ENCODE measurements at regions not wholly inside any gene's neighbourhood (a gene's known extent, or its start where the extent isn't known, plus 50 kb on each side); places are given as distances from the start of the nearest gene placed in this dataset.

DNA sequence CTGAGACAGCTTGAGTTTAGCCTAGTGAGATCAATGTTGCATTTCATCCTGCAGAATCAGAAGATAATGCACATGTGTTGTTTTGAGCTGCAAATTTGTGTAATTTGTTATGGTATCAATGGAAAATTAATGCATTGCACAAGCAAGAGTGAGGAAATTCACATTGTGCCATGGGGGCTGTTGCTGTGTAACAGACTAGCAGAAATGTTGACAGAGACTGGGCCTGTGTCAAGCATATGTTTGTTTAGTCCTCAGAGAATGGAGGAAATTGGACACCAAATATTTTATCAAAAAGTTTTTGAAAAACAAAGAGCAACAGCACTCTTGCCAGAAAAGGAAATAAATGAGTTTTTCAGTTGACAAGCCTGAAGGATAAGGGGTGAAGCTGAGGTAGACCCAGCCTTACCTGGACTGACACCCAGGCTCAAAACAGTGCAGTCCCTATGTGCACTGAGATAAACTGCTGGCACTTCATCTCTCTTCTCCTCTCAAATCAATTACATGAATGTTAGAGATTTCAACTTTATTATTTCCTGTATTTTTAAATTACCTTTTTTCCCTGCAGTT is 1150.0 kb downstream of the FSCB start:
- no peak overlapping the region for H3K4me2 ChIP-seq (ENCODE audit: low read length, poor library complexity, severe bottlenecking)
- no peak overlapping the region for H3K4ac ChIP-seq (ENCODE audit: low read depth in 1 of 2, low read length in 2 of 2)
- H3K14ac ChIP-seq (ENCODE audit: low read length in 2 of 2), result no peak overlapping the region
- no peak overlapping the region for H2BK5ac ChIP-seq (ENCODE audit: low read depth, low read length, poor library complexity, severe bottlenecking)
- no peak overlapping the region for H2BK12ac ChIP-seq (ENCODE audit: low read length in 2 of 2)
- H3K23ac ChIP-seq (ENCODE audit: low read length in 2 of 2), result no peak overlapping the region
- no peak overlapping the region for H3K9ac ChIP-seq (ENCODE audit: low read length)
- H2BK120ac ChIP-seq (ENCODE audit: low read depth, low read length), result no peak overlapping the region
- H3K4me1 ChIP-seq (ENCODE audit: control insufficient read depth, insufficient read depth, low read depth, low read length), result no peaks in the 10 kb centered on the region
- H2AFZ ChIP-seq (ENCODE audit: low read depth, low read length), result no peak overlapping the region
- no peaks in the 10 kb centered on the region for H3K79me1 ChIP-seq (replicated peaks; ENCODE audit: low read length, poor library complexity, severe bottlenecking)
- H3K27me3 ChIP-seq (ENCODE audit: control insufficient read depth in 1 of 2, insufficient read depth in 1 of 2, low read length in 2 of 2), result no peaks in the 10 kb centered on the region
- H3K36me3 ChIP-seq (ENCODE audit: control insufficient read depth in 1 of 2, insufficient read depth in 2 of 2, low read depth in 1 of 2, low read length in 2 of 2), result no peaks in the 10 kb centered on the region
- DNase-seq, result no peak
- no peak overlapping the region for H3K18ac ChIP-seq (ENCODE audit: low read depth in 1 of 2, low read length in 2 of 2)
- H3K27ac ChIP-seq (ENCODE audit: low read length, poor library complexity, severe bottlenecking), result no peak overlapping the region
- no peak overlapping the region for H2AK5ac ChIP-seq (ENCODE audit: low read length, severe bottlenecking)
- no peak overlapping the region for H4K8ac ChIP-seq (ENCODE audit: low read length)
- no peaks in the 10 kb centered on the region for H3K9me3 ChIP-seq (ENCODE audit: control insufficient read depth, low read length)
- H3K4me3 ChIP-seq (ENCODE audit: insufficient read depth in 1 of 2, low read depth in 1 of 2, low read length in 2 of 2), result no peak overlapping the region
- no peak overlapping the region for H2BK15ac ChIP-seq (ENCODE audit: low read depth, poor library complexity, severe bottlenecking)
- no peak overlapping the region for H4K91ac ChIP-seq (ENCODE audit: low read length)

- no peak overlapping the region for H3K14ac ChIP-seq (ENCODE audit: low read length in 2 of 2)
- H2BK5ac ChIP-seq (ENCODE audit: low read depth, low read length, poor library complexity, severe bottlenecking), result no peak overlapping the region
- no peak overlapping the region for H2BK120ac ChIP-seq (ENCODE audit: low read depth, low read length)
- no peak overlapping the region for H3K23ac ChIP-seq (ENCODE audit: low read length in 2 of 2)
- no peaks in the 10 kb centered on the region for H3K9me3 ChIP-seq (ENCODE audit: control insufficient read depth, low read length)
- no peak overlapping the region for H4K8ac ChIP-seq (ENCODE audit: low read length)
- no peak overlapping the region for H3K27ac ChIP-seq (ENCODE audit: low read length, poor library complexity, severe bottlenecking)
- H3K27me3 ChIP-seq (ENCODE audit: control insufficient read depth in 1 of 2, insufficient read depth in 1 of 2, low read length in 2 of 2), result no peaks in the 10 kb centered on the region
- H3K4me2 ChIP-seq (ENCODE audit: low read length, poor library complexity, severe bottlenecking), result no peak overlapping the region
- 75% methylated on average over 1 of the region's 1 CpG for WGBS
- no peaks in the 10 kb centered on the region for H3K36me3 ChIP-seq (ENCODE audit: control insufficient read depth in 1 of 2, insufficient read depth in 2 of 2, low read depth in 1 of 2, low read length in 2 of 2)
- H3K18ac ChIP-seq (ENCODE audit: low read depth in 1 of 2, low read length in 2 of 2), result no peak overlapping the region
- no peak overlapping the region for H4K91ac ChIP-seq (ENCODE audit: low read length)
- no peak overlapping the region for H3K9ac ChIP-seq (ENCODE audit: low read length)
- H2AK5ac ChIP-seq (ENCODE audit: low read length, severe bottlenecking), result no peak overlapping the region
- no peaks in the 10 kb centered on the region for H3K4me1 ChIP-seq (ENCODE audit: control insufficient read depth, insufficient read depth, low read depth, low read length)
- no peaks in the 10 kb centered on the region for H3K79me1 ChIP-seq (replicated peaks; ENCODE audit: low read length, poor library complexity, severe bottlenecking)
- H2BK15ac ChIP-seq (ENCODE audit: low read depth, poor library complexity, severe bottlenecking), result no peak overlapping the region
- H2AFZ ChIP-seq (ENCODE audit: low read depth, low read length), result no peak overlapping the region
- H3K4me3 ChIP-seq (ENCODE audit: insufficient read depth in 1 of 2, low read depth in 1 of 2, low read length in 2 of 2), result no peak overlapping the region
- DNase-seq, result no peak
- H3K4ac ChIP-seq (ENCODE audit: low read depth in 1 of 2, low read length in 2 of 2), result no peak overlapping the region
- no peak overlapping the region for H2BK12ac ChIP-seq (ENCODE audit: low read length in 2 of 2)
Observed at GRCh38 chr14:43356382-43356781, 1150.7 kb downstream of the FSCB start.

GRCh38 chr14:43341921-43342320 is 1165.2 kb downstream of the FSCB start:
- H3K23ac ChIP-seq (ENCODE audit: low read length in 2 of 2), result no peak overlapping the region
- no peak overlapping the region for H3K27ac ChIP-seq (ENCODE audit: low read length, poor library complexity, severe bottlenecking)
- no peak overlapping the region for H3K18ac ChIP-seq (ENCODE audit: low read depth in 1 of 2, low read length in 2 of 2)
- H3K9ac ChIP-seq (ENCODE audit: low read length), result no peak overlapping the region
- no peak overlapping the region for H2AK5ac ChIP-seq (ENCODE audit: low read length, severe bottlenecking)
- H3K36me3 ChIP-seq (ENCODE audit: control insufficient read depth in 1 of 2, insufficient read depth in 2 of 2, low read depth in 1 of 2, low read length in 2 of 2), result no peaks in the 10 kb centered on the region
- no peak overlapping the region for H3K14ac ChIP-seq (ENCODE audit: low read length in 2 of 2)
- no peak overlapping the region for H2BK15ac ChIP-seq (ENCODE audit: low read depth, poor library complexity, severe bottlenecking)
- H3K4ac ChIP-seq (ENCODE audit: low read depth in 1 of 2, low read length in 2 of 2), result no peak overlapping the region
- H3K79me1 ChIP-seq (replicated peaks; ENCODE audit: low read length, poor library complexity, severe bottlenecking), result no peaks in the 10 kb centered on the region
- H2BK120ac ChIP-seq (ENCODE audit: low read depth, low read length), result no peak overlapping the region
- no peaks in the 10 kb centered on the region for H3K9me3 ChIP-seq (ENCODE audit: control insufficient read depth, low read length)
- no peak overlapping the region for H2BK12ac ChIP-seq (ENCODE audit: low read length in 2 of 2)
- H3K4me3 ChIP-seq (ENCODE audit: insufficient read depth in 1 of 2, low read depth in 1 of 2, low read length in 2 of 2), result no peak overlapping the region
- no peak overlapping the region for H3K4me2 ChIP-seq (ENCODE audit: low read length, poor library complexity, severe bottlenecking)
- 77% methylated on average over 3 of the region's 3 CpGs for WGBS
- H2BK5ac ChIP-seq (ENCODE audit: low read depth, low read length, poor library complexity, severe bottlenecking), result no peak overlapping the region
- peak overlapping the region; percentile 58 for H2AFZ ChIP-seq (ENCODE audit: low read depth, low read length)
- no peak for DNase-seq
- no peak overlapping the region for H4K91ac ChIP-seq (ENCODE audit: low read length)
- H3K27me3 ChIP-seq (ENCODE audit: control insufficient read depth in 1 of 2, insufficient read depth in 1 of 2, low read length in 2 of 2), result no peaks in the 10 kb centered on the region
- no peak overlapping the region for H4K8ac ChIP-seq (ENCODE audit: low read length)
- no peaks in the 10 kb centered on the region for H3K4me1 ChIP-seq (ENCODE audit: control insufficient read depth, insufficient read depth, low read depth, low read length)

GRCh38 chr14:43338713-43339112 is 1168.4 kb downstream of the FSCB start:
- Histone ChIP-seq H3K9ac (ENCODE audit: low read length) (no peak overlapping the region), H3K9me3 (ENCODE audit: control insufficient read depth, low read length) (no peaks in the 10 kb centered on the region), H4K91ac (ENCODE audit: low read length) (no peak overlapping the region), H3K18ac (ENCODE audit: low read depth in 1 of 2, low read length in 2 of 2) (no peak overlapping the region), H3K36me3 (ENCODE audit: control insufficient read depth in 1 of 2, insufficient read depth in 2 of 2, low read depth in 1 of 2, low read length in 2 of 2) (no peaks in the 10 kb centered on the region), H3K23ac (ENCODE audit: low read length in 2 of 2) (no peak overlapping the region), H3K4me1 (ENCODE audit: control insufficient read depth, insufficient read depth, low read depth, low read length) (no peaks in the 10 kb centered on the region), H3K4ac (ENCODE audit: low read depth in 1 of 2, low read length in 2 of 2) (no peak overlapping the region), H3K14ac (ENCODE audit: low read length in 2 of 2) (no peak overlapping the region), H3K4me3 (ENCODE audit: insufficient read depth in 1 of 2, low read depth in 1 of 2, low read length in 2 of 2) (no peak overlapping the region), H2BK12ac (ENCODE audit: low read length in 2 of 2) (no peak overlapping the region), H2AFZ (ENCODE audit: low read depth, low read length) (no peak overlapping the region), H3K79me1 (replicated peaks; ENCODE audit: low read length, poor library complexity, severe bottlenecking) (no peaks in the 10 kb centered on the region), H3K27ac (ENCODE audit: low read length, poor library complexity, severe bottlenecking) (no peak overlapping the region), H3K27me3 (ENCODE audit: control insufficient read depth in 1 of 2, insufficient read depth in 1 of 2, low read length in 2 of 2) (no peaks in the 10 kb centered on the region), H3K4me2 (ENCODE audit: low read length, poor library complexity, severe bottlenecking) (no peak overlapping the region), H4K8ac (ENCODE audit: low read length) (no peak overlapping the region), H2BK5ac (ENCODE audit: low read depth, low read length, poor library complexity, severe bottlenecking) (no peak overlapping the region), H2AK5ac (ENCODE audit: low read length, severe bottlenecking) (no peak overlapping the region), H2BK15ac (ENCODE audit: low read depth, poor library complexity, severe bottlenecking) (no peak overlapping the region), H2BK120ac (ENCODE audit: low read depth, low read length) (no peak overlapping the region)
- no peak for DNase-seq
- no CpG with 5 or more reads among the region's 1 CpG for WGBS

Measured in mesenchymal stem cell (in vitro differentiated cells and primary cell).